Testis (tissue), 2 donors: ENCODE measurements at regions not wholly inside any gene's neighbourhood (a gene's known extent, or its start where the extent isn't known, plus 50 kb on each side); places are given as distances from the start of the nearest gene placed in this dataset.

Experiments used
- CTCF ChIP-seq, 3 experiments: fragments of 450-650 bp in 2 of 3; fragments of 200-600 bp in 1 of 3; sonication (generic) in 1 of 3; IDR thresholded peaks; one replicate each; pipeline ENCODE4 v1.5.1; 2016 to 2019; ENCODE audit warnings: antibody characterized with exemption in 3 of 3, mild to moderate bottlenecking in 2 of 3, moderate library complexity in 1 of 3
- POLR2A ChIP-seq: fragments of 450-650 bp; IDR thresholded peaks from one replicate; pipeline ENCODE4 v1.6.1; 2017; ENCODE audit warnings: antibody characterized with exemption, mild to moderate bottlenecking, moderate library complexity

- TF ChIP-seq CTCF (IDR thresholded peaks at IDR 0.05) (no peak), POLR2A (no peak)
Measured at GRCh38 chr22:48112687-48113521, 1350.5 kb downstream of the TBC1D22A start.
